SJSA1 (cell line): ENCODE measurements at regions not wholly inside any gene's neighbourhood (a gene's known extent, or its start where the extent isn't known, plus 50 kb on each side); places are given as distances from the start of the nearest gene placed in this dataset.
"Not testable (repeated sequence)": the region's sequence is repeated elsewhere in the genome, so short reads cannot be mapped to it uniquely, and the experiment has no call there.

ENCODE experiments used
- DNase-seq, 2 experiments: peaks; one replicate each; pipeline ENCODE4 v3.0.0-alpha.2; 2015 to 2020; ENCODE audit warnings: low spot score in 2 of 2, low read depth in 1 of 2
- H3K27ac ChIP-seq: fragments of 250-450 bp; sonication (Bioruptor Pico); 2 replicates; pipeline ENCODE4 v1.5.1; 2020; ENCODE audit warnings: mild to moderate bottlenecking, moderate library complexity
- H3K27me3 ChIP-seq: fragments of 250-450 bp; sonication (Bioruptor Pico); replicated peaks from 2 replicates; pipeline ENCODE4 v1.5.1; 2020; ENCODE audit warnings: mild to moderate bottlenecking, moderate library complexity
- H3K36me3 ChIP-seq: fragments of 250-450 bp; sonication (Bioruptor Pico); 2 replicates; pipeline ENCODE4 v1.5.1; 2020; ENCODE audit warnings: mild to moderate bottlenecking
- H3K4me1 ChIP-seq: fragments of 250-450 bp; sonication (Bioruptor Pico); replicated peaks from 2 replicates; pipeline ENCODE4 v1.6.1; 2021; ENCODE audit warnings: mild to moderate bottlenecking
- H3K4me3 ChIP-seq: fragments of 250-450 bp; sonication (Bioruptor Pico); 2 replicates; pipeline ENCODE4 v1.5.1; 2020; ENCODE audit warnings: mild to moderate bottlenecking
- H3K9me3 ChIP-seq: fragments of 250-450 bp; sonication (Bioruptor Pico); replicated peaks from 2 replicates; pipeline ENCODE4 v1.5.1; 2020; ENCODE audit warnings: mild to moderate bottlenecking

DNA sequence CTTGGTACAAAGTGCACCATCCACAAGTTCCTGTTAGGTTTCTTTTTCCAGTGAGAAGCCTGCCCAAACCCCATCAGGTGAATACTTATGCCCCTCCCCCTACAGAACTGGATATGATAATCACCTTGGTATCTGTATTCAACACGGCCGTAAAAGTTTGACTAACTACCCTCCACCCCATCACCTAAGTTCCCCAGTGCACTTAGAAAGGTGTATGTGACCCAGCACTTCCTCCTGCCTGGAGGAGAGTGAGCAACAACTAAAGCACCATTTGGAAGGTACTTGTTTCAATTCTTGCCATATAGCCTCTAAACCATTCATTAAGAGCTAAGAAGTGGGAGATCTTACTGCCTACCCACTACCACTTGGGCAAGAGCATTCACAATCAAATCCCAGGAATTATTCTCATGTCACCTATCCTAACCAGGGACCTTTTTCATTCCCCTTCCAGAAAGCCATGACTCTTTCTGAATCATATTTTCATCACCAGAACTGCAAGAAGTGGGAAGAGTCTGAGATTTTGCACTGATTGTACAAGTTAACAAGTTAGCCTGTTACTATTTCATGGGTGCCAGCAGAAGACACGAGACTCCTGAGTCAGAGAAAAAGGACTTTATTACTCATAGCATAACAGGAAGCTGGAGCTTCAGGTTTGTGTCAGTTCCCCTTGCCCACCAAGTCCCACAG is 53.5 kb upstream of the NDUFV2 start:
- Histone ChIP-seq H3K4me1 (no peaks in the 10 kb centered on the region), H3K27ac (no peak overlapping the region), H3K36me3 (no peaks in the 10 kb centered on the region), H3K4me3 (no peak overlapping the region), H3K27me3 (no peaks in the 10 kb centered on the region), H3K9me3 (no peaks in the 10 kb centered on the region; the same call in 1 of the 2 replicates)
- DNase-seq = no peak

- H3K36me3 ChIP-seq = no peaks in the 10 kb centered on the region
- H3K27ac ChIP-seq = no peak overlapping the region
These were observed 53.0 kb upstream of the NDUFV2 start for GRCh38 chr18:9049495-9049809.

GRCh38 chr18:9050628-9051284 is 51.7 kb upstream of the NDUFV2 start:
- not testable (repeated sequence) for H3K27me3 ChIP-seq

More at GRCh38 chr18:9049495-9049809, 53.0 kb upstream of the NDUFV2 start:
- H3K9me3 ChIP-seq = no peaks in the 10 kb centered on the region; the same call in 1 of the 2 replicates
- DNase-seq = no peak
- no peak overlapping the region for H3K4me3 ChIP-seq
- no peaks in the 10 kb centered on the region for H3K27me3 ChIP-seq
- H3K4me1 ChIP-seq = no peaks in the 10 kb centered on the region

More at GRCh38 chr18:9050628-9051284, 51.7 kb upstream of the NDUFV2 start:
- H3K9me3 ChIP-seq, DNase-seq, H3K4me1 ChIP-seq, H3K27ac ChIP-seq, H3K36me3 ChIP-seq, H3K4me3 ChIP-seq: not testable (repeated sequence)
